GM13977 (cell line): ENCODE measurements at regions not wholly inside any gene's neighbourhood (a gene's known extent, or its start where the extent isn't known, plus 50 kb on each side); places are given as distances from the start of the nearest gene placed in this dataset.

Source experiments
- DNase-seq: peaks from one replicate; pipeline ENCODE4 v3.0.0; 2012; ENCODE audit warnings: low spot score
- in situ Hi-C: fragments of 300-500 bp; cut with MboI; formaldehyde crosslinking; loops from one replicate; pipeline ENCODE4 v1.12.0; 2022; ENCODE audit warnings: low sequenced_read_pairs, low pct_unique_long_range_greater_than_20kb, mixed read lengths, inconsistent platforms; ENCODE audit not compliant: unreplicated experiment
- TF ChIP-seq, protein P1 (sequence below): IDR thresholded peaks from 2 replicates; pipeline ENCODE4 v1.5.1; 2012; ENCODE audit warnings: mild to moderate bottlenecking, control low read depth; ENCODE audit not compliant: insufficient read depth; ENCODE audit errors: extremely low read depth, missing control alignments

DNA sequence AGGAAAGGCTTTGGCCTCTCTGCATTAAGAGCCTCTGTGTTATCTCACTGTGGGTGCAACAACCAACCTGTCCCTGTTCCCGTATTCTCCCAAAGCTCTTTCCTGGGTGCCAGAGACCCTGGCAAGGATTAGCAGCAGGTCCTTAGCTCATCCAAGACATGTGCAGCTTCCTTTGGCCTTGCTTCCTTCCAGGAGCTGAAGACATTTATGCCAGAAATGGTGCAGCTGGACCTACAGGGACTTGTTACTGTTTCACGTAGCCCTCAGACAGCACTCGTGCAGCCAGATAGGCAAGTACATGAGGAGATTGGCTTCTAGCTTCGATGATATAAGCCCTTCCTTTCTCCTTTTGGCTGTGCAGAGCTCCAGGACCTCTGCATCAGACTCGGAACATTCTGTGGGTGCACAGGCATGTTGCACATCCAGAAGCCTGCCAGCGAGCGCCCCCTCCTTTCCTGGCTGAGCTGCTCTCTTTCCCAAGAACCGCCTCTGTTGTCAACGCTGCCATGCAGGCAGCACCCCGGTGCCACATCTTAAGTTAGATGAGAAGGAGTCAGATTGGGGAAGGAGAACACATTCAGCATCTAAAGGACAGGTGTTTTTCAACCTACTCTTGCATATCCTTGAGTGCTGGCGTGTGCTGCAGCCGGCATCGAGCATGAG is 284.5 kb upstream of the PLXNA2 start:
- TF ChIP-seq, protein P1, sequence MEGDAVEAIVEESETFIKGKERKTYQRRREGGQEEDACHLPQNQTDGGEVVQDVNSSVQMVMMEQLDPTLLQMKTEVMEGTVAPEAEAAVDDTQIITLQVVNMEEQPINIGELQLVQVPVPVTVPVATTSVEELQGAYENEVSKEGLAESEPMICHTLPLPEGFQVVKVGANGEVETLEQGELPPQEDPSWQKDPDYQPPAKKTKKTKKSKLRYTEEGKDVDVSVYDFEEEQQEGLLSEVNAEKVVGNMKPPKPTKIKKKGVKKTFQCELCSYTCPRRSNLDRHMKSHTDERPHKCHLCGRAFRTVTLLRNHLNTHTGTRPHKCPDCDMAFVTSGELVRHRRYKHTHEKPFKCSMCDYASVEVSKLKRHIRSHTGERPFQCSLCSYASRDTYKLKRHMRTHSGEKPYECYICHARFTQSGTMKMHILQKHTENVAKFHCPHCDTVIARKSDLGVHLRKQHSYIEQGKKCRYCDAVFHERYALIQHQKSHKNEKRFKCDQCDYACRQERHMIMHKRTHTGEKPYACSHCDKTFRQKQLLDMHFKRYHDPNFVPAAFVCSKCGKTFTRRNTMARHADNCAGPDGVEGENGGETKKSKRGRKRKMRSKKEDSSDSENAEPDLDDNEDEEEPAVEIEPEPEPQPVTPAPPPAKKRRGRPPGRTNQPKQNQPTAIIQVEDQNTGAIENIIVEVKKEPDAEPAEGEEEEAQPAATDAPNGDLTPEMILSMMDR, result no peak
- no peak for DNase-seq
- in situ Hi-C loops, result no loop called here

DNA sequence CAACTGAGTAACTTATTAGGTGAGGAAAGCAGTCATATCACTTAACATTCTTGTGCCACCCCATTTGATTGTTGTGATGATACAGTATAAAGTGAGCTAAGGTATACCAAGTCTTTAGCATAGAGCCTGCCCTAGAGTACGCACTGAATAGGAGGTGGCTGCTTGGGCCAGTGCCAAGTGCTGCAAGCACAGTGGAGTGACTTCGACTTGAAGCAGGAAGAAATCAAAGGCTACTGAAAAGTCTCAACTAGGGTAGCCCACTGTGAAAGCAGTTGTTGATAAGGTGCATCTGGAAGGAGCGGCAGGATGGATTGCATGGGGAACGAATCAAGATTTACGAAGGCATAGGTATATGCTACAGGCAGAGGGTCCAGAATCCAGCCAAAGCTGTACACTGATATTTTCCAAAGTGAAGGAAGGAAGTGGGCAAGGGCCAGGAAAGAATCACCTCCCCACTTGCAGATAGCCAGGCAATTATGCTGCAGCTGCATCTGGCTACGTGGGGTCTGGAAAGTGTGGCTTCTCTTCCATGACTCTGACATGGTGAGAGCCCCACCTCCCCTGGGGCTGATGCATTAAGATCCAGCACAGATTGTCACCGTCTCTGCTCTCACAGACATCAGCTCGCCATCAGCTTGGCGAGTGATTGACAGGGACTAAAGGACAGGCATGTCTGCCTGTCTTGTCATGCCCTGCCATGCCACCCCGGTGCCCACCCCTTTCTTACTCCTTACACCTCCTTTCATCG is 287.0 kb upstream of the PLXNA2 start:
- TF ChIP-seq, protein P1, result no peak
- in situ Hi-C loops, result no loop called here
- DNase-seq, result no peak

DNA sequence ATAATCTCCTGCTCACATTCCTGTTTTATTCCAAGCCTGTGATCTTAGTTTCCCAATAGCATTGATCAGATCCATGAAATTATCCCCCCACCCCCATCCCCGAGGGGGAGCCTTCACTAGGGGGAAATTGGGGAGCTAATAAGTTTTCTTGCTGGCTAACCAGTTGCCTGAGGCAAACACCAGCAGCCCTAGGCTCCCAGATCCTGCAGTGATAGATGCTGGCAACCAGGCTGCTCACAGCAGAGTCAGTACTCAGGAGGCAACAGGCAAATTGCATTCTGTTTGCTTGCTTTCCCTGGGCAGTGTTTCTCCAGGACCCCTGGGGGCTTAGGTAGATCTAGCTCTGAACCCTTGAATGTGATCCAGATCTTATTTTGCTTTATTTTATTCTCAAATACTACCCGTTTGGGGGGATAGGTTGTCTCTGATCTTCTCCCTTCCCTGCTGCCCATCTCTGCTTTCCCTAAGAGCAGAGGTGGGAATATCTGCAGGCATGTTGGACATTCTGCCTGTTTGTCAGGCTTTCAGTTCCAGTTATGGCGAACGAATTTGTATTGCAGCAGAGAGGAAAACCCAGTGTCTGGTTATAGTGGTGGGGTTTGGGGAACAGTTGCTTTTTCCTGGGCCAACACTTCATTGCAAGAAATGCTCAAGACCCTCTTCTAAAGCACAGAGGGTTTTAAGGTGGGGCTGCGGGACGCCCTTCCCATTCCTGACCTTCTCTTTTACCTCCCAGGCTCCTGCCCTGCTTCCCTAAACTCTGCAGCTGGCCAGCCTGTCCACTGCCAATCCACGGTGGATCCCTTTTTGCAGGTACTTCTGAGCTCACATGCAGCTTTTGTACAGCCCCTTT is 289.8 kb upstream of the PLXNA2 start:
- no peak for DNase-seq
- in situ Hi-C loops, result no loop called here
- TF ChIP-seq, protein P1, result no peak

DNA sequence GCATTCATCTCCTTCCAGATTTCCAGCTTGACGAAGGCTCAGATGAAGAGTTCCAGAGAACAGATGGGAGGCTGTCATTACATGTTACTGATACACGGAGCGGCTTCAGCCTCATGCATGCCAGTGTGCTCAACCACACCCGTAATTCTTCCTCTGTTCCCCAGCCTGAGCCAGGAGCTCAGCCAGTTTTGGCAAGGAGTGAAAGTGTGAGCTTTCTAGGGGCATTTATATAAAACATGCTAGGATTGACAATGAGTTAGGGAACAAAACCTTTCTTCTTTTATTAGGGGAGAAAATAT is 290.4 kb upstream of the PLXNA2 start:
- no peak for DNase-seq
- TF ChIP-seq, protein P1, result no peak
- in situ Hi-C loops, result no loop called here

DNA sequence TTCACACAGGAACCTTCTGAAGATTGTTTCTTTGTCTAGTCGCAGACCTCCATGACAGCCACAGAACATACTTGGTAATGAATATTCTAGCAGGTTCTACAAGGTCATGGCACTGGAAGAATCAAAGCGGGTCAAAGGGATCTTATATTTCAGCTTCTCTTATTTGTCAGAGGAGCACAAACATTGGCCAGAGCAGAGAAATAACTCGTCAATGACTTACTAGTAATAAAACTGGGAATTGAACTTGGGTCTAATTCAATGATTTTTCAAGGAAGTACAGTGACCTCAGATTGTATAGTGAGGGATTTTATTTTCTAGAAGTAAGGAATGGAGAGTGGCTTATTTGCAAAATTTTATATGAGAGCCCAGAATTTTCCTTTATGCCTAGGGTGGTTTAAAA is 290.8 kb upstream of the PLXNA2 start:
- no peak for DNase-seq
- TF ChIP-seq, protein P1, result no peak

DNA sequence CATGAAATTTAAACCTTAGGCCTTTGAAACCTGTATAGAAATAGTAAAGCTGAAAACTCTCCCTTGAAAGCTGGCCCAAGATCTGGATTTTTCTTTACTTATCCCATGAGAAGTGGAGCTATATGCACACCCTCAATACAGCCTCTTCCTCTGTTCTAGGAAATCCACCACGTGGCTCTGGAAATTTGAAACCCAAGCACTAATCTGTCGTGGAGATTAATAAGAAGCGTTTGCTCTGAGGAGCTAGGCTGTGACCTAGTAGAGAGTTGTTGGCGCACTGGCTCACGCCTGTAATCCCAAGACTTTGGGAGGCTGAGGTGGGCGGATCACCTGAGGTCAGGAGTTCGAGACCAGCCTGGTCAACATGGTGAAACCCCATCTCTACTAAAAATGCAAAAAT is 291.3 kb upstream of the PLXNA2 start:
- in situ Hi-C loops, result no loop called here
- no peak for DNase-seq
- TF ChIP-seq, protein P1, result no peak

More for the DNA sequence above, 290.8 kb upstream of the PLXNA2 start:
- in situ Hi-C loops, result no loop called here
